ENCODE measurements at regions not wholly inside any gene's neighbourhood (a gene's known extent, or its start where the extent isn't known, plus 50 kb on each side); places are given as distances from the start of the nearest gene placed in this dataset.

DNA sequence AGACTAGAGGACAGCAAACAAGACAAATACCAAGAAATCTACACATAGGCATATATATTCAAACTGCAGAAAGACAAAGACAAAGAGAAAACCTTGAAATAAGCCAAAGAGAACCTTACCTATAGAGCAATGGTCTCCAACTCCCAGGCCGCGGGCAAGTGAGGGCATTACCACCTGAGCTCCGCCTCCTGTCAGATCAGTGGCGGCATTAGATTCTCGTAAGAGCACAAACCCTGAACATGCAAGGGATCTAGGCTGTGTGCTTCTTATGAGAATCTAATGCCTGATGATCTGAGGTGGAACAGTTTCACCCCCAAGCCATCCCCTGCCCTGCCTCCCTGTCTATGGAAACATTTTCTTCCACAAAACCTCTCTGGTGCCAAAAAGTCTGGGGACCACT is 101.0 kb upstream of the MRPS30 start:
- Histone ChIP-seq H2AFZ (ENCODE audit: low read length) (no peak overlapping the region), H3K4me1 (ENCODE audit: insufficient read depth, low read length) (no peaks in the 10 kb centered on the region), H3K4me3 (replicated peaks in 1 of 3; ENCODE audit: insufficient read depth in 1 of 3, low read depth in 2 of 3, low read length in 3 of 3) (no peak overlapping the region), H4K20me1 (ENCODE audit: insufficient read depth, low read length) (no peaks in the 10 kb centered on the region), H3K27me3 (ENCODE audit: control insufficient read depth in 1 of 2, insufficient read depth in 2 of 2, low read length in 2 of 2) (no peaks in the 10 kb centered on the region), H3K9ac (ENCODE audit: insufficient read depth, low read depth, low read length) (no peak overlapping the region), H3K79me2 (ENCODE audit: insufficient read depth, low read length) (no peaks in the 10 kb centered on the region), H3K36me3 (replicated peaks in 1 of 2; ENCODE audit: control insufficient read depth in 1 of 2, insufficient read depth in 2 of 2, low read length in 2 of 2) (no peaks in the 10 kb centered on the region), H3K9me3 (ENCODE audit: low read length) (no peaks in the 10 kb centered on the region), H3K4me2 (ENCODE audit: low read depth, low read length) (no peak overlapping the region), H3K27ac (ENCODE audit: extremely low read length, insufficient read depth, low read length) (no peak overlapping the region)
- ATAC-seq = no peak
- ChIA-PET CTCF (ENCODE audit: low intra/inter-chr PET ratio, low total read pairs) (no interaction called here), POLR2A (no interaction called here)
- TF ChIP-seq MBD4 (IDR thresholded peaks at IDR 0.05; ENCODE audit: borderline replicate concordance, low read length) = no peak
- no peak for DNase-seq (ENCODE audit: low spot score)
- 13% methylated on average over 5 of the region's 5 CpGs for WGBS (ENCODE audit: low lambda C conversion rate)
- intact Hi-C loops (cut with micrococcal nuclease; ENCODE audit: unreplicated experiment) (no loop called here), in situ Hi-C loops (cut with HindIII; ENCODE audit: extremely low pct_ligation_motif_present, low pct_unique_long_range_greater_than_20kb) (no loop called here)
- no TSS peak for BruUV-seq (replicated peaks)
- no peak for FAIRE-seq

DNA sequence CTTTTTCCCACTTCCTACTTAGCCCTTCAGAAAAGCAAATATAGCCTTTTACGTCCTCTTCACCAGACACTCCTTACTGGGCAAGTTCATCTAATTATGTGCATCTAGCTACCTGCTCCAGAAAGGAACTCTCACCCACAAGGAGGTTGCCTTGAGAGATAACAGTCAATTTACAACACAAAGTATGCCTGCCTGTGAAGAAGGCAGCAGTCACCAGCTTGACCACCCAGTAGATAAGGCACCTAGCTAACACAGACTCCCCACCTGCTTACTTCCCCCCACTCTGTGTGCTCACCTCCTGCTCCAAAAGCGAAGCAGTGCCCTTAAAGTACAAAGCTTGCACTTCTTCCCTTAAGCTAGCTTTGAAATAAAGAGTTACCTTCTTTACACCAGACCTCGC is 111.7 kb upstream of the MRPS30 start:
- POLR2A ChIA-PET = no interaction called here
- no peaks in the 10 kb centered on the region for H4K20me1 ChIP-seq (ENCODE audit: insufficient read depth, low read length)
- WGBS (ENCODE audit: low lambda C conversion rate) = 3% methylated on average over 3 of the region's 3 CpGs
- DNase-seq (ENCODE audit: low spot score) = no peak
- intact Hi-C loops (cut with micrococcal nuclease; ENCODE audit: unreplicated experiment) (no loop called here), in situ Hi-C loops (cut with HindIII; ENCODE audit: extremely low pct_ligation_motif_present, low pct_unique_long_range_greater_than_20kb) (no loop called here)
- FAIRE-seq = no peak
- no peak overlapping the region for H3K27ac ChIP-seq (ENCODE audit: extremely low read length, insufficient read depth, low read length)
- no peak for TF ChIP-seq RORA (CRISPR knock-in tag; IDR thresholded peaks at IDR 0.05)
- TF ChIP-seq, protein P1, sequence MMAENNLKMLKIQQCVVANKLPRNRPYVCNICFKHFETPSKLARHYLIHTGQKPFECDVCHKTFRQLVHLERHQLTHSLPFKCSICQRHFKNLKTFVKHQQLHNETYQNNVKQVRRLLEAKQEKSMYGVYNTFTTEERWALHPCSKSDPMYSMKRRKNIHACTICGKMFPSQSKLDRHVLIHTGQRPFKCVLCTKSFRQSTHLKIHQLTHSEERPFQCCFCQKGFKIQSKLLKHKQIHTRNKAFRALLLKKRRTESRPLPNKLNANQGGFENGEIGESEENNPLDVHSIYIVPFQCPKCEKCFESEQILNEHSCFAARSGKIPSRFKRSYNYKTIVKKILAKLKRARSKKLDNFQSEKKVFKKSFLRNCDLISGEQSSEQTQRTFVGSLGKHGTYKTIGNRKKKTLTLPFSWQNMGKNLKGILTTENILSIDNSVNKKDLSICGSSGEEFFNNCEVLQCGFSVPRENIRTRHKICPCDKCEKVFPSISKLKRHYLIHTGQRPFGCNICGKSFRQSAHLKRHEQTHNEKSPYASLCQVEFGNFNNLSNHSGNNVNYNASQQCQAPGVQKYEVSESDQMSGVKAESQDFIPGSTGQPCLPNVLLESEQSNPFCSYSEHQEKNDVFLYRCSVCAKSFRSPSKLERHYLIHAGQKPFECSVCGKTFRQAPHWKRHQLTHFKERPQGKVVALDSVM (CRISPR knock-in tag; IDR thresholded peaks at IDR 0.05) = no peak
- TF ChIP-seq, protein P2, sequence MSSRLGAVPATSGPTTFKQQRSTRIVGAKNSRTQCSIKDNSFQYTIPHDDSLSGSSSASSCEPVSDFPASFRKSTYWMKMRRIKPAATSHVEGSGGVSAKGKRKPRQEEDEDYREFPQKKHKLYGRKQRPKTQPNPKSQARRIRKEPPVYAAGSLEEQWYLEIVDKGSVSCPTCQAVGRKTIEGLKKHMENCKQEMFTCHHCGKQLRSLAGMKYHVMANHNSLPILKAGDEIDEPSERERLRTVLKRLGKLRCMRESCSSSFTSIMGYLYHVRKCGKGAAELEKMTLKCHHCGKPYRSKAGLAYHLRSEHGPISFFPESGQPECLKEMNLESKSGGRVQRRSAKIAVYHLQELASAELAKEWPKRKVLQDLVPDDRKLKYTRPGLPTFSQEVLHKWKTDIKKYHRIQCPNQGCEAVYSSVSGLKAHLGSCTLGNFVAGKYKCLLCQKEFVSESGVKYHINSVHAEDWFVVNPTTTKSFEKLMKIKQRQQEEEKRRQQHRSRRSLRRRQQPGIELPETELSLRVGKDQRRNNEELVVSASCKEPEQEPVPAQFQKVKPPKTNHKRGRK (CRISPR knock-in tag; IDR thresholded peaks at IDR 0.05) = no peak
- H3K4me1 ChIP-seq (ENCODE audit: insufficient read depth, low read length) = no peaks in the 10 kb centered on the region
- H3K27me3 ChIP-seq (ENCODE audit: control insufficient read depth in 1 of 2, insufficient read depth in 2 of 2, low read length in 2 of 2) = no peaks in the 10 kb centered on the region
- CTCF ChIA-PET (ENCODE audit: low intra/inter-chr PET ratio, low total read pairs) = no interaction called here
- no peaks in the 10 kb centered on the region for H3K36me3 ChIP-seq (replicated peaks in 1 of 2; ENCODE audit: control insufficient read depth in 1 of 2, insufficient read depth in 2 of 2, low read length in 2 of 2)
- H3K79me2 ChIP-seq (ENCODE audit: insufficient read depth, low read length) = no peaks in the 10 kb centered on the region
- H3K9me3 ChIP-seq (ENCODE audit: low read length) = peaks cover 8% of the 10 kb centered on the region; the same call in 1 of the 2 replicates
- no peak overlapping the region for H2AFZ ChIP-seq (ENCODE audit: low read length)
- H3K9ac ChIP-seq (ENCODE audit: insufficient read depth, low read depth, low read length) = no peak overlapping the region
- no peak for ATAC-seq
- BruUV-seq (replicated peaks) = no TSS peak
- no peak overlapping the region for H3K4me3 ChIP-seq (replicated peaks in 1 of 3; ENCODE audit: insufficient read depth in 1 of 3, low read depth in 2 of 3, low read length in 3 of 3)
- no peak overlapping the region for H3K4me2 ChIP-seq (ENCODE audit: low read depth, low read length)

Measured in HepG2 (cell line).